H9 (cell line): ENCODE measurements at regions not wholly inside any gene's neighbourhood (a gene's known extent, or its start where the extent isn't known, plus 50 kb on each side); places are given as distances from the start of the nearest gene placed in this dataset.

ENCODE experiments used
- DNase-seq: peaks from one replicate; pipeline ENCODE4 v3.0.0-alpha.2; 2017
- H2AFZ ChIP-seq: one replicate; pipeline ENCODE4 v1.6.1; 2013; ENCODE audit warnings: mild to moderate bottlenecking, low read length, control low read depth, moderate library complexity
- H2AK5ac ChIP-seq: 2 replicates; pipeline ENCODE4 v1.6.1; 2013; ENCODE audit warnings: low read length, control low read depth, mixed read lengths; ENCODE audit not compliant: insufficient read length
- H2BK120ac ChIP-seq: one replicate; pipeline ENCODE4 v1.6.1; 2013; ENCODE audit warnings: low read depth, mild to moderate bottlenecking, low read length, control low read depth, inconsistent platforms; ENCODE audit not compliant: poor library complexity, severe bottlenecking
- H2BK12ac ChIP-seq: 2 replicates; pipeline ENCODE4 v1.6.1; 2013; ENCODE audit warnings: low read length, control low read depth, mixed read lengths, low read depth; ENCODE audit not compliant: insufficient read length
- H2BK15ac ChIP-seq: 2 replicates; pipeline ENCODE4 v1.6.1; 2013; ENCODE audit warnings: low read depth, low read length, control low read depth
- H2BK20ac ChIP-seq: one replicate; pipeline ENCODE4 v1.6.1; 2013; ENCODE audit warnings: low read depth, mild to moderate bottlenecking, low read length, control low read depth, inconsistent platforms; ENCODE audit not compliant: poor library complexity, severe bottlenecking
- H2BK5ac ChIP-seq: 2 replicates; pipeline ENCODE4 v1.6.1; 2013; ENCODE audit warnings: low read length, control low read depth, mixed read lengths; ENCODE audit not compliant: insufficient read length
- H3K14ac ChIP-seq: 2 replicates; pipeline ENCODE4 v1.6.1; 2013; ENCODE audit warnings: low read length, control low read depth; ENCODE audit not compliant: insufficient read depth
- H3K18ac ChIP-seq: 2 replicates; pipeline ENCODE4 v1.6.1; 2013; ENCODE audit warnings: low read depth, mild to moderate bottlenecking, mixed read lengths, low read length, control low read depth; ENCODE audit not compliant: insufficient read length
- H3K23ac ChIP-seq: 2 replicates; pipeline ENCODE4 v1.6.1; 2013; ENCODE audit warnings: low read length, control low read depth, mixed read lengths, low read depth; ENCODE audit not compliant: insufficient read length
- H3K23me2 ChIP-seq: 2 replicates; pipeline ENCODE4 v1.6.1; 2013; ENCODE audit warnings: low read depth, mild to moderate bottlenecking, mixed read lengths, low read length, control low read depth; ENCODE audit not compliant: insufficient read length, poor library complexity, severe bottlenecking
- H3K27ac ChIP-seq: 2 replicates; pipeline ENCODE4 v1.5.1; 2013; ENCODE audit warnings: low read length, control low read depth, mixed read lengths, low read depth; ENCODE audit not compliant: insufficient read length
- H3K27me3 ChIP-seq: 2 replicates; pipeline ENCODE4 v1.6.1; 2013; ENCODE audit warnings: low read length, control low read depth, inconsistent platforms; ENCODE audit not compliant: insufficient read depth
- H3K4ac ChIP-seq: 2 replicates; pipeline ENCODE4 v1.6.1; 2013; ENCODE audit warnings: low read depth, mild to moderate bottlenecking, control low read depth, inconsistent platforms, low read length, moderate library complexity
- H3K4me1 ChIP-seq: 2 replicates; pipeline ENCODE4 v1.6.1; 2013; ENCODE audit warnings: low read length, control low read depth, inconsistent platforms; ENCODE audit not compliant: insufficient read depth
- H3K4me2 ChIP-seq: 2 replicates; pipeline ENCODE4 v1.6.1; 2013; ENCODE audit warnings: low read length, control low read depth, mixed read lengths; ENCODE audit not compliant: insufficient read length, insufficient read depth
- H3K56ac ChIP-seq: 2 replicates; pipeline ENCODE4 v1.6.1; 2013; ENCODE audit warnings: low read depth, mild to moderate bottlenecking, mixed read lengths, low read length, control low read depth; ENCODE audit not compliant: insufficient read length
- H3K79me1 ChIP-seq: 2 replicates; pipeline ENCODE4 v1.6.1; 2013; ENCODE audit warnings: low read depth, mild to moderate bottlenecking, moderate library complexity, low read length, control low read depth, inconsistent platforms; ENCODE audit not compliant: insufficient read depth, poor library complexity, severe bottlenecking
- H3K79me2 ChIP-seq: 2 replicates; pipeline ENCODE4 v1.6.1; 2013; ENCODE audit warnings: low read length, control low read depth, inconsistent platforms; ENCODE audit not compliant: insufficient read depth
- H3K9ac ChIP-seq: 2 replicates; pipeline ENCODE4 v1.6.1; 2013; ENCODE audit warnings: low read length, control low read depth, mixed read lengths; ENCODE audit not compliant: insufficient read length; ENCODE audit errors: extremely low read depth
- H3K9me3 ChIP-seq: one replicate; pipeline ENCODE4 v1.6.1; 2013; ENCODE audit warnings: low read depth, low read length, inconsistent platforms; ENCODE audit not compliant: control insufficient read depth
- H3T11ph ChIP-seq: one replicate; pipeline ENCODE4 v1.6.1; 2013; ENCODE audit warnings: mild to moderate bottlenecking, low read length, control low read depth, inconsistent platforms
- H4K20me1 ChIP-seq: one replicate; pipeline ENCODE4 v1.6.1; 2013; ENCODE audit not compliant: control insufficient read depth, insufficient read length, insufficient read depth
- H4K5ac ChIP-seq: 2 replicates; pipeline ENCODE4 v1.6.1; 2013; ENCODE audit warnings: low read depth, mild to moderate bottlenecking, mixed read lengths, low read length, control low read depth; ENCODE audit not compliant: insufficient read length
- H4K8ac ChIP-seq: replicated peaks from 2 replicates; pipeline ENCODE4 v1.6.1; 2013; ENCODE audit warnings: low read length, control low read depth, mixed read lengths, low read depth; ENCODE audit not compliant: insufficient read length
- H4K91ac ChIP-seq: 2 replicates; pipeline ENCODE4 v1.6.1; 2013; ENCODE audit warnings: low read depth, mild to moderate bottlenecking, moderate library complexity, mixed read lengths, low read length, control low read depth; ENCODE audit not compliant: insufficient read length
- H3K27ac Mint-ChIP-seq, 3 experiments: 2 replicates in 2 of 3; 3 replicates in 1 of 3; pipeline ENCODE4 v1.8.0; 2020 to 2021; ENCODE audit warnings: mixed read lengths in 3 of 3, mild to moderate bottlenecking in 1 of 3, moderate library complexity in 1 of 3
- H3K27me3 Mint-ChIP-seq: 2 replicates; pipeline ENCODE4 v1.8.0; 2021; ENCODE audit warnings: low read depth, mild to moderate bottlenecking, moderate library complexity, mixed read lengths
- H3K36me3 Mint-ChIP-seq, 3 experiments: 2 replicates in 2 of 3; 3 replicates in 1 of 3; pipeline ENCODE4 v1.8.0; 2020 to 2021; ENCODE audit warnings: low read depth in 3 of 3, mixed read lengths in 3 of 3; ENCODE audit not compliant: insufficient read depth in 1 of 3
- H3K4me1 Mint-ChIP-seq, 2 experiments: 2 replicates each; pipeline ENCODE4 v1.8.0; 2020; ENCODE audit warnings: mixed read lengths in 2 of 2
- H3K4me3 Mint-ChIP-seq, 2 experiments: 2 replicates in 1 of 2; 3 replicates in 1 of 2; pipeline ENCODE4 v1.8.0; 2020 to 2021; ENCODE audit warnings: mild to moderate bottlenecking in 2 of 2, mixed read lengths in 2 of 2, moderate library complexity in 1 of 2
- H3K9me3 Mint-ChIP-seq, 2 experiments: 2 replicates in 1 of 2; 3 replicates in 1 of 2; pipeline ENCODE4 v1.8.0; 2020; ENCODE audit warnings: mild to moderate bottlenecking in 2 of 2, mixed read lengths in 2 of 2, moderate library complexity in 1 of 2
- CTCF ChIP-seq: fragments of 200-600 bp; sonication (generic); conservative IDR thresholded peaks from 3 replicates; pipeline ENCODE4 v1.8.0; 2021; ENCODE audit warnings: antibody characterized with exemption, mild to moderate bottlenecking
- WGBS: extraction: QIAGEN DNeasy Blood & Tissue Kit; methylation state at CpG from one replicate; pipeline ENCODE4 v1.1.7; 2013; ENCODE audit warnings: missing lambda C conversion rate, low lambda C conversion rate, mixed read lengths; ENCODE audit not compliant: insufficient read length; ENCODE audit errors: extremely low coverage; 5-methylcytosine and 5-hydroxymethylcytosine counted together

- H2AFZ ChIP-seq, result no peak overlapping the region
- no peaks in the 10 kb centered on the region for H3K79me1 ChIP-seq
- no peaks in the 10 kb centered on the region for H3K27me3 ChIP-seq
- H2BK15ac ChIP-seq, result no peak overlapping the region
- H3K4me2 ChIP-seq, result no peak overlapping the region
- no peak overlapping the region for H2BK12ac ChIP-seq
- Mint-ChIP-seq H3K27ac (no peak overlapping the region), H3K4me3 (no peak overlapping the region), H3K4me1 (no peaks in the 10 kb centered on the region), H3K9me3 (peaks cover 64 to 75% of the 10 kb centered on the region in 2 experiments), H3K27me3 (no peaks in the 10 kb centered on the region), H3K36me3 (peaks cover 0 to 2% (median 0%) of the 10 kb centered on the region in 3 experiments; a peak in 1 of 7 replicates)
- WGBS, result no CpG with 5 or more reads among the region's 2 CpGs
- H2BK20ac ChIP-seq, result no peak overlapping the region
- H4K20me1 ChIP-seq, result no peaks in the 10 kb centered on the region
- H3K14ac ChIP-seq, result no peak overlapping the region
- no peak for TF ChIP-seq CTCF
- H4K5ac ChIP-seq, result no peak overlapping the region
- no peaks in the 10 kb centered on the region for H3K79me2 ChIP-seq
- no peaks in the 10 kb centered on the region for H3K4me1 ChIP-seq
- H3K9me3 ChIP-seq, result no peaks in the 10 kb centered on the region
- no peak overlapping the region for H4K91ac ChIP-seq
- H2AK5ac ChIP-seq, result no peak overlapping the region
- H2BK120ac ChIP-seq, result no peak overlapping the region
- H3T11ph ChIP-seq, result no peak overlapping the region
- no peak overlapping the region for H3K56ac ChIP-seq
- H3K9ac ChIP-seq, result no peak overlapping the region
- H3K23ac ChIP-seq, result no peak overlapping the region
- H3K23me2 ChIP-seq, result no peaks in the 10 kb centered on the region
- H2BK5ac ChIP-seq, result no peak overlapping the region
- no peak overlapping the region for H3K27ac ChIP-seq
- no peak overlapping the region for H4K8ac ChIP-seq
- DNase-seq, result no peak
- no peak overlapping the region for H3K18ac ChIP-seq
- H3K4ac ChIP-seq, result no peak overlapping the region
Observed at GRCh38 chr5:45826055-45826454, 129.9 kb upstream of the HCN1 start.
